22Rv1 (cell line): ENCODE measurements at regions not wholly inside any gene's neighbourhood (a gene's known extent, or its start where the extent isn't known, plus 50 kb on each side); places are given as distances from the start of the nearest gene placed in this dataset.

Experiments
- ZFX ChIP-seq: fragments of 450-650 bp; IDR thresholded peaks from 2 replicates; pipeline ENCODE4 v1.6.1; 2017; ENCODE audit warnings: antibody characterized with exemption, borderline replicate concordance
- TF ChIP-seq, protein P1 (sequence below): fragments of 450-650 bp; IDR thresholded peaks from 2 replicates; pipeline ENCODE4 v1.5.1; 2017; ENCODE audit warnings: mild to moderate bottlenecking

DNA sequence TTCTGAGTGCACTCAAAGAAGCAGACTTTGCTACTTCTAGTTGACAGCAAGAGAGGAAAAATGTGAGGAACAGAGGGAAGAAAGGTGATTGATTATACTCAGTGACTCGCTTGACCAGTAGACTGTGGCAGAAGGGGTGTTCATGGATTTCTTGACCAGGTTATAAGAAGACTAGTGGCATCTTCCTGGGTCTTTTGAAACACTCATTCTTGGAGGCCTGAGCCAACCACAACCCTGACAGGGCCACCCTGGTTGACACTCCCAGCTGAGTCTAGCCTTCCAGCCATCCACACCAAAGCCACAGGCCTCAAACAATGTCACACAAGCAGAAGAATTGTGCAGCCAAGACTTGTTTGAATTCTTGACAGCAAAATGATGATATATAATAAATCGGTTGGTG is 366.3 kb downstream of the SS18 start:
- TF ChIP-seq, protein P1, sequence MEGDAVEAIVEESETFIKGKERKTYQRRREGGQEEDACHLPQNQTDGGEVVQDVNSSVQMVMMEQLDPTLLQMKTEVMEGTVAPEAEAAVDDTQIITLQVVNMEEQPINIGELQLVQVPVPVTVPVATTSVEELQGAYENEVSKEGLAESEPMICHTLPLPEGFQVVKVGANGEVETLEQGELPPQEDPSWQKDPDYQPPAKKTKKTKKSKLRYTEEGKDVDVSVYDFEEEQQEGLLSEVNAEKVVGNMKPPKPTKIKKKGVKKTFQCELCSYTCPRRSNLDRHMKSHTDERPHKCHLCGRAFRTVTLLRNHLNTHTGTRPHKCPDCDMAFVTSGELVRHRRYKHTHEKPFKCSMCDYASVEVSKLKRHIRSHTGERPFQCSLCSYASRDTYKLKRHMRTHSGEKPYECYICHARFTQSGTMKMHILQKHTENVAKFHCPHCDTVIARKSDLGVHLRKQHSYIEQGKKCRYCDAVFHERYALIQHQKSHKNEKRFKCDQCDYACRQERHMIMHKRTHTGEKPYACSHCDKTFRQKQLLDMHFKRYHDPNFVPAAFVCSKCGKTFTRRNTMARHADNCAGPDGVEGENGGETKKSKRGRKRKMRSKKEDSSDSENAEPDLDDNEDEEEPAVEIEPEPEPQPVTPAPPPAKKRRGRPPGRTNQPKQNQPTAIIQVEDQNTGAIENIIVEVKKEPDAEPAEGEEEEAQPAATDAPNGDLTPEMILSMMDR: no peak
- TF ChIP-seq ZFX: no peak
